ENCODE measurements at regions not wholly inside any gene's neighbourhood (a gene's known extent, or its start where the extent isn't known, plus 50 kb on each side); places are given as distances from the start of the nearest gene placed in this dataset.

GRCh38 chr3:146770881-146771280 lies 165.7 kb upstream of the PLSCR5 start:
- in situ Hi-C loops (cut with MboI): no loop called here
- no peak for ATAC-seq
- no peak overlapping the region for H3K4me3 ChIP-seq
- no TSS peak for BruUV-seq (replicated peaks)
- no peak for FAIRE-seq
- H2AFZ ChIP-seq (ENCODE audit: control insufficient read depth, low read depth, low read length): no peak overlapping the region
- no peak for DNase-seq (ENCODE audit: low read depth, low spot score)
- H3K9me3 ChIP-seq (replicated peaks; ENCODE audit: control insufficient read depth, insufficient read depth, low read length): no peaks in the 10 kb centered on the region
- ChIA-PET RAD21 (ENCODE audit: unreplicated experiment) (no interaction called here), SMC1A (ENCODE audit: uncharacterized antibody, unreplicated experiment) (no interaction called here), CTCF (no interaction called here), POLR2A (no interaction called here)
- intact Hi-C loops (cut with micrococcal nuclease; ENCODE audit: unreplicated experiment): no loop called here
- H3K27me3 ChIP-seq (replicated peaks in 1 of 2; ENCODE audit: control insufficient read depth in 2 of 2, insufficient read depth in 2 of 2, low read length in 1 of 2): no peaks in the 10 kb centered on the region
- no peak overlapping the region for H3K27ac ChIP-seq (ENCODE audit: control insufficient read depth, insufficient read depth)
- H3K9ac ChIP-seq (ENCODE audit: control insufficient read depth, insufficient read depth, low read length): no peak overlapping the region
- no peaks in the 10 kb centered on the region for H3K4me1 ChIP-seq (ENCODE audit: control insufficient read depth, insufficient read depth, low read length)
- H3K4me2 ChIP-seq (ENCODE audit: control insufficient read depth, insufficient read depth): no peak overlapping the region
- WGBS (ENCODE audit: insufficient coverage, insufficient replicate concordance, low lambda C conversion rate, missing lambda C conversion rate): 0% methylated on average over 1 of the region's 1 CpG
- TF ChIP-seq TAF1 (IDR thresholded peaks at IDR 0.05; ENCODE audit: borderline replicate concordance, low read depth, low read length) (no peak), ZBTB40 (IDR thresholded peaks at IDR 0.05; ENCODE audit: borderline replicate concordance) (no peak), MAX (IDR thresholded peaks at IDR 0.05; ENCODE audit: low read depth, low read length) (no peak)
- H3K79me2 ChIP-seq (ENCODE audit: control insufficient read depth, insufficient read depth, low read length): no peaks in the 10 kb centered on the region
- no peaks in the 10 kb centered on the region for H3K36me3 ChIP-seq (ENCODE audit: control insufficient read depth in 2 of 2, insufficient read depth in 2 of 2, low read length in 1 of 2)
- no peaks in the 10 kb centered on the region for H4K20me1 ChIP-seq (ENCODE audit: control insufficient read depth, insufficient read depth)

GRCh38 chr3:146770301-146770700 lies 165.2 kb upstream of the PLSCR5 start:
- ChIA-PET POLR2A (no interaction called here), SMC1A (ENCODE audit: uncharacterized antibody, unreplicated experiment) (no interaction called here), CTCF (no interaction called here), RAD21 (ENCODE audit: unreplicated experiment) (no interaction called here)
- Histone ChIP-seq H3K36me3 (ENCODE audit: control insufficient read depth in 2 of 2, insufficient read depth in 2 of 2, low read length in 1 of 2) (no peaks in the 10 kb centered on the region), H3K4me1 (ENCODE audit: control insufficient read depth, insufficient read depth, low read length) (no peaks in the 10 kb centered on the region), H3K4me2 (ENCODE audit: control insufficient read depth, insufficient read depth) (no peak overlapping the region), H3K27ac (ENCODE audit: control insufficient read depth, insufficient read depth) (no peak overlapping the region), H3K9ac (ENCODE audit: control insufficient read depth, insufficient read depth, low read length) (no peak overlapping the region), H3K4me3 (no peak overlapping the region), H4K20me1 (ENCODE audit: control insufficient read depth, insufficient read depth) (no peaks in the 10 kb centered on the region), H3K79me2 (ENCODE audit: control insufficient read depth, insufficient read depth, low read length) (no peaks in the 10 kb centered on the region), H3K27me3 (replicated peaks in 1 of 2; ENCODE audit: control insufficient read depth in 2 of 2, insufficient read depth in 2 of 2, low read length in 1 of 2) (no peaks in the 10 kb centered on the region), H2AFZ (ENCODE audit: control insufficient read depth, low read depth, low read length) (no peak overlapping the region), H3K9me3 (replicated peaks; ENCODE audit: control insufficient read depth, insufficient read depth, low read length) (no peaks in the 10 kb centered on the region)
- DNase-seq (ENCODE audit: low read depth, low spot score): no peak
- intact Hi-C loops (cut with micrococcal nuclease; ENCODE audit: unreplicated experiment) (no loop called here), in situ Hi-C loops (cut with MboI) (no loop called here)
- no peak for FAIRE-seq
- no peak for ATAC-seq
- no TSS peak for BruUV-seq (replicated peaks)
- WGBS (ENCODE audit: insufficient coverage, insufficient replicate concordance, low lambda C conversion rate, missing lambda C conversion rate): 18% methylated on average over 2 of the region's 2 CpGs
- TF ChIP-seq CREM (IDR thresholded peaks at IDR 0.05; ENCODE audit: low read depth) (no peak), NRF1 (conservative IDR thresholded peaks at IDR 0.05; ENCODE audit: low read depth, low read length) (no peak), GATAD2B (conservative IDR thresholded peaks at IDR 0.05; ENCODE audit: low read depth) (no peak), JUNB (IDR thresholded peaks at IDR 0.05) (no peak), ZBTB11 (CRISPR knock-in tag; IDR thresholded peaks at IDR 0.05) (no peak)
